H9 (cell line): ENCODE measurements at regions not wholly inside any gene's neighbourhood (a gene's known extent, or its start where the extent isn't known, plus 50 kb on each side); places are given as distances from the start of the nearest gene placed in this dataset.

Experiments used
- DNase-seq: peaks from one replicate; pipeline ENCODE4 v3.0.0-alpha.2; 2017
- H2AFZ ChIP-seq: one replicate; pipeline ENCODE4 v1.6.1; 2013; ENCODE audit warnings: mild to moderate bottlenecking, low read length, control low read depth, moderate library complexity
- H2AK5ac ChIP-seq: 2 replicates; pipeline ENCODE4 v1.6.1; 2013; ENCODE audit warnings: low read length, control low read depth, mixed read lengths; ENCODE audit not compliant: insufficient read length
- H2BK120ac ChIP-seq: one replicate; pipeline ENCODE4 v1.6.1; 2013; ENCODE audit warnings: low read depth, mild to moderate bottlenecking, low read length, control low read depth, inconsistent platforms; ENCODE audit not compliant: poor library complexity, severe bottlenecking
- H2BK12ac ChIP-seq: 2 replicates; pipeline ENCODE4 v1.6.1; 2013; ENCODE audit warnings: low read length, control low read depth, mixed read lengths, low read depth; ENCODE audit not compliant: insufficient read length
- H2BK15ac ChIP-seq: 2 replicates; pipeline ENCODE4 v1.6.1; 2013; ENCODE audit warnings: low read depth, low read length, control low read depth
- H2BK20ac ChIP-seq: one replicate; pipeline ENCODE4 v1.6.1; 2013; ENCODE audit warnings: low read depth, mild to moderate bottlenecking, low read length, control low read depth, inconsistent platforms; ENCODE audit not compliant: poor library complexity, severe bottlenecking
- H2BK5ac ChIP-seq: 2 replicates; pipeline ENCODE4 v1.6.1; 2013; ENCODE audit warnings: low read length, control low read depth, mixed read lengths; ENCODE audit not compliant: insufficient read length
- H3K14ac ChIP-seq: 2 replicates; pipeline ENCODE4 v1.6.1; 2013; ENCODE audit warnings: low read length, control low read depth; ENCODE audit not compliant: insufficient read depth
- H3K18ac ChIP-seq: 2 replicates; pipeline ENCODE4 v1.6.1; 2013; ENCODE audit warnings: low read depth, mild to moderate bottlenecking, mixed read lengths, low read length, control low read depth; ENCODE audit not compliant: insufficient read length
- H3K23ac ChIP-seq: 2 replicates; pipeline ENCODE4 v1.6.1; 2013; ENCODE audit warnings: low read length, control low read depth, mixed read lengths, low read depth; ENCODE audit not compliant: insufficient read length
- H3K23me2 ChIP-seq: 2 replicates; pipeline ENCODE4 v1.6.1; 2013; ENCODE audit warnings: low read depth, mild to moderate bottlenecking, mixed read lengths, low read length, control low read depth; ENCODE audit not compliant: insufficient read length, poor library complexity, severe bottlenecking
- H3K27ac ChIP-seq: 2 replicates; pipeline ENCODE4 v1.5.1; 2013; ENCODE audit warnings: low read length, control low read depth, mixed read lengths, low read depth; ENCODE audit not compliant: insufficient read length
- H3K27me3 ChIP-seq: 2 replicates; pipeline ENCODE4 v1.6.1; 2013; ENCODE audit warnings: low read length, control low read depth, inconsistent platforms; ENCODE audit not compliant: insufficient read depth
- H3K4ac ChIP-seq: 2 replicates; pipeline ENCODE4 v1.6.1; 2013; ENCODE audit warnings: low read depth, mild to moderate bottlenecking, control low read depth, inconsistent platforms, low read length, moderate library complexity
- H3K4me1 ChIP-seq: 2 replicates; pipeline ENCODE4 v1.6.1; 2013; ENCODE audit warnings: low read length, control low read depth, inconsistent platforms; ENCODE audit not compliant: insufficient read depth
- H3K4me2 ChIP-seq: 2 replicates; pipeline ENCODE4 v1.6.1; 2013; ENCODE audit warnings: low read length, control low read depth, mixed read lengths; ENCODE audit not compliant: insufficient read length, insufficient read depth
- H3K56ac ChIP-seq: 2 replicates; pipeline ENCODE4 v1.6.1; 2013; ENCODE audit warnings: low read depth, mild to moderate bottlenecking, mixed read lengths, low read length, control low read depth; ENCODE audit not compliant: insufficient read length
- H3K79me1 ChIP-seq: 2 replicates; pipeline ENCODE4 v1.6.1; 2013; ENCODE audit warnings: low read depth, mild to moderate bottlenecking, moderate library complexity, low read length, control low read depth, inconsistent platforms; ENCODE audit not compliant: insufficient read depth, poor library complexity, severe bottlenecking
- H3K79me2 ChIP-seq: 2 replicates; pipeline ENCODE4 v1.6.1; 2013; ENCODE audit warnings: low read length, control low read depth, inconsistent platforms; ENCODE audit not compliant: insufficient read depth
- H3K9ac ChIP-seq: 2 replicates; pipeline ENCODE4 v1.6.1; 2013; ENCODE audit warnings: low read length, control low read depth, mixed read lengths; ENCODE audit not compliant: insufficient read length; ENCODE audit errors: extremely low read depth
- H3K9me3 ChIP-seq: one replicate; pipeline ENCODE4 v1.6.1; 2013; ENCODE audit warnings: low read depth, low read length, inconsistent platforms; ENCODE audit not compliant: control insufficient read depth
- H3T11ph ChIP-seq: one replicate; pipeline ENCODE4 v1.6.1; 2013; ENCODE audit warnings: mild to moderate bottlenecking, low read length, control low read depth, inconsistent platforms
- H4K20me1 ChIP-seq: one replicate; pipeline ENCODE4 v1.6.1; 2013; ENCODE audit not compliant: control insufficient read depth, insufficient read length, insufficient read depth
- H4K5ac ChIP-seq: 2 replicates; pipeline ENCODE4 v1.6.1; 2013; ENCODE audit warnings: low read depth, mild to moderate bottlenecking, mixed read lengths, low read length, control low read depth; ENCODE audit not compliant: insufficient read length
- H4K8ac ChIP-seq: replicated peaks from 2 replicates; pipeline ENCODE4 v1.6.1; 2013; ENCODE audit warnings: low read length, control low read depth, mixed read lengths, low read depth; ENCODE audit not compliant: insufficient read length
- H4K91ac ChIP-seq: 2 replicates; pipeline ENCODE4 v1.6.1; 2013; ENCODE audit warnings: low read depth, mild to moderate bottlenecking, moderate library complexity, mixed read lengths, low read length, control low read depth; ENCODE audit not compliant: insufficient read length
- H3K27ac Mint-ChIP-seq, 3 experiments: 2 replicates in 2 of 3; 3 replicates in 1 of 3; pipeline ENCODE4 v1.8.0; 2020 to 2021; ENCODE audit warnings: mixed read lengths in 3 of 3, mild to moderate bottlenecking in 1 of 3, moderate library complexity in 1 of 3
- H3K27me3 Mint-ChIP-seq: 2 replicates; pipeline ENCODE4 v1.8.0; 2021; ENCODE audit warnings: low read depth, mild to moderate bottlenecking, moderate library complexity, mixed read lengths
- H3K36me3 Mint-ChIP-seq, 3 experiments: 2 replicates in 2 of 3; 3 replicates in 1 of 3; pipeline ENCODE4 v1.8.0; 2020 to 2021; ENCODE audit warnings: low read depth in 3 of 3, mixed read lengths in 3 of 3; ENCODE audit not compliant: insufficient read depth in 1 of 3
- H3K4me1 Mint-ChIP-seq, 2 experiments: 2 replicates each; pipeline ENCODE4 v1.8.0; 2020; ENCODE audit warnings: mixed read lengths in 2 of 2
- H3K4me3 Mint-ChIP-seq, 2 experiments: 2 replicates in 1 of 2; 3 replicates in 1 of 2; pipeline ENCODE4 v1.8.0; 2020 to 2021; ENCODE audit warnings: mild to moderate bottlenecking in 2 of 2, mixed read lengths in 2 of 2, moderate library complexity in 1 of 2
- H3K9me3 Mint-ChIP-seq, 2 experiments: 2 replicates in 1 of 2; 3 replicates in 1 of 2; pipeline ENCODE4 v1.8.0; 2020; ENCODE audit warnings: mild to moderate bottlenecking in 2 of 2, mixed read lengths in 2 of 2, moderate library complexity in 1 of 2
- WGBS: extraction: QIAGEN DNeasy Blood & Tissue Kit; methylation state at CpG from one replicate; pipeline ENCODE4 v1.1.7; 2013; ENCODE audit warnings: missing lambda C conversion rate, low lambda C conversion rate, mixed read lengths; ENCODE audit not compliant: insufficient read length; ENCODE audit errors: extremely low coverage; 5-methylcytosine and 5-hydroxymethylcytosine counted together
- TF ChIP-seq, protein P1 (sequence below): fragments of 200-600 bp; sonication (generic); conservative IDR thresholded peaks from 3 replicates; pipeline ENCODE4 v1.8.0; 2021; ENCODE audit warnings: antibody characterized with exemption, mild to moderate bottlenecking

DNA sequence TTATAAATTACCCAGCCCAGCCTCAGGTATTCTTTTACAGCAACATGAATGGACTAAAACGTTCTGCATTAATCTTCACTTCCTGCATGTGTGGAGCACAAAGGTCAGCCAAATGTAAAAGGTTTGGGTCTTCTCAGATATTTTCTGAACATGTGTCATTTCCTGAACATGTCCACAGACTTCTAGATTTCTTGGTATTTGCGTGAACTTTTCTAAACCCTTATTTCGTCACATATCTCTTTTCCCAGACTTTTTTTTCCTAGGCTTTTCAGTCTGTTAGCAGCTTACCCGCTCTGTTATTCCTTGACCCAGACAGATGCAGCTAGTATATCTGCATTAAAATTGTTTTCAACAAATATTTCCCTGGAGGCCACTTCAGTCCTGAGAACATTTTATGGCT is 57.3 kb upstream of the USP51 start:
- Histone ChIP-seq H3K4me2 (no peak overlapping the region), H3K23ac (no peak overlapping the region), H4K5ac (no peak overlapping the region), H2AK5ac (no peak overlapping the region), H3K23me2 (no peaks in the 10 kb centered on the region), H3K14ac (no peak overlapping the region), H4K20me1 (no peaks in the 10 kb centered on the region), H2AFZ (no peak overlapping the region), H2BK15ac (no peak overlapping the region), H3K56ac (no peak overlapping the region), H3K9me3 (peaks cover 55% of the 10 kb centered on the region), H3K27me3 (no peaks in the 10 kb centered on the region), H3T11ph (no peak overlapping the region), H3K79me2 (no peaks in the 10 kb centered on the region), H3K79me1 (no peaks in the 10 kb centered on the region), H4K8ac (no peak overlapping the region), H2BK12ac (no peak overlapping the region), H3K9ac (no peak overlapping the region), H3K27ac (no peak overlapping the region), H3K4me1 (no peaks in the 10 kb centered on the region), H2BK5ac (no peak overlapping the region), H4K91ac (no peak overlapping the region), H2BK20ac (no peak overlapping the region), H3K18ac (no peak overlapping the region), H2BK120ac (no peak overlapping the region), H3K4ac (no peak overlapping the region)
- Mint-ChIP-seq H3K27ac (no peak overlapping the region), H3K9me3 (peaks cover 72 to 80% of the 10 kb centered on the region in 2 experiments), H3K4me3 (no peak overlapping the region), H3K36me3 (peaks cover 4 to 24% (median 8%) of the 10 kb centered on the region in 3 experiments; a peak in 5 of 7 replicates), H3K27me3 (no peaks in the 10 kb centered on the region), H3K4me1 (no peaks in the 10 kb centered on the region)
- no peak for DNase-seq
- TF ChIP-seq, protein P1, sequence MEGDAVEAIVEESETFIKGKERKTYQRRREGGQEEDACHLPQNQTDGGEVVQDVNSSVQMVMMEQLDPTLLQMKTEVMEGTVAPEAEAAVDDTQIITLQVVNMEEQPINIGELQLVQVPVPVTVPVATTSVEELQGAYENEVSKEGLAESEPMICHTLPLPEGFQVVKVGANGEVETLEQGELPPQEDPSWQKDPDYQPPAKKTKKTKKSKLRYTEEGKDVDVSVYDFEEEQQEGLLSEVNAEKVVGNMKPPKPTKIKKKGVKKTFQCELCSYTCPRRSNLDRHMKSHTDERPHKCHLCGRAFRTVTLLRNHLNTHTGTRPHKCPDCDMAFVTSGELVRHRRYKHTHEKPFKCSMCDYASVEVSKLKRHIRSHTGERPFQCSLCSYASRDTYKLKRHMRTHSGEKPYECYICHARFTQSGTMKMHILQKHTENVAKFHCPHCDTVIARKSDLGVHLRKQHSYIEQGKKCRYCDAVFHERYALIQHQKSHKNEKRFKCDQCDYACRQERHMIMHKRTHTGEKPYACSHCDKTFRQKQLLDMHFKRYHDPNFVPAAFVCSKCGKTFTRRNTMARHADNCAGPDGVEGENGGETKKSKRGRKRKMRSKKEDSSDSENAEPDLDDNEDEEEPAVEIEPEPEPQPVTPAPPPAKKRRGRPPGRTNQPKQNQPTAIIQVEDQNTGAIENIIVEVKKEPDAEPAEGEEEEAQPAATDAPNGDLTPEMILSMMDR, result no peak
- no CpG with 5 or more reads among the region's 4 CpGs for WGBS
